Heart left ventricle (tissue), 16 donors: ENCODE measurements at regions not wholly inside any gene's neighbourhood (a gene's known extent, or its start where the extent isn't known, plus 50 kb on each side); places are given as distances from the start of the nearest gene placed in this dataset.

Experiments used
- ATAC-seq, 4 donors: fragments of 200-7000 bp; cut with Tn5 transposase; one replicate each; pipeline ENCODE4 v1.9.1; 2020 to 2022; ENCODE audit warnings: moderate library complexity in 4 of 4, mild to moderate bottlenecking in 3 of 4, moderate number of reproducible peaks in 1 of 4
- DNase-seq, 5 donors: peaks; one replicate each; pipeline ENCODE4 v3.0.0-alpha.2; 2020
- H3K27ac ChIP-seq, 12 donors: fragments of 200-600 bp; sonication (generic) in 4 of 12; one replicate each; pipeline versions ENCODE4 v1.5.0 to v1.8.0; 2016 to 2022; ENCODE audit warnings: mild to moderate bottlenecking in 2 of 12
- H3K27me3 ChIP-seq, 9 donors: fragments of 200-600 bp; sonication (generic) in 2 of 9; one replicate each; pipeline versions ENCODE4 v1.5.1 to v1.8.0; 2016 to 2022; ENCODE audit warnings: mild to moderate bottlenecking in 3 of 9
- H3K36me3 ChIP-seq, 9 donors: fragments of 200-600 bp; sonication (generic) in 2 of 9; one replicate each; pipeline versions ENCODE4 v1.5.0 to v1.8.0; 2018 to 2022; ENCODE audit warnings: mild to moderate bottlenecking in 2 of 9
- H3K4me1 ChIP-seq, 12 donors: fragments of 200-600 bp; sonication (generic) in 4 of 12; one replicate each; pipeline versions ENCODE4 v1.5.0 to v1.8.0; 2016 to 2022; ENCODE audit warnings: mild to moderate bottlenecking in 3 of 12
- H3K4me3 ChIP-seq, 12 donors: fragments of 200-600 bp; sonication (generic) in 4 of 12; one replicate each; pipeline versions ENCODE4 v1.5.0 to v1.8.0; 2017 to 2022; ENCODE audit warnings: mild to moderate bottlenecking in 9 of 12, moderate library complexity in 4 of 12
- H3K9me3 ChIP-seq, 12 donors: fragments of 200-600 bp; sonication (generic) in 4 of 12; one replicate each; pipeline versions ENCODE4 v1.5.0 to v1.8.0; 2016 to 2022; ENCODE audit warnings: mild to moderate bottlenecking in 1 of 12
- CTCF ChIP-seq, 12 donors: fragments of 200-600 bp; sonication (generic) in 4 of 12; IDR thresholded peaks; one replicate each; pipeline versions ENCODE4 v1.5.0 to v1.8.0; 2018 to 2022; ENCODE audit warnings: antibody characterized with exemption in 12 of 12, mild to moderate bottlenecking in 5 of 12
- POLR2A ChIP-seq, 2 donors: fragments of 450-650 bp; IDR thresholded peaks; one replicate each; pipeline ENCODE4 v1.6.1; 2017; ENCODE audit warnings: antibody characterized with exemption in 2 of 2, mild to moderate bottlenecking in 2 of 2, moderate library complexity in 2 of 2
- WGBS, 4 donors: extraction: QIAGEN DNeasy Blood & Tissue Kit in 2 of 4; methylation state at CpG; one replicate each; pipeline versions ENCODE4 v1.1.5 to v1.1.7; 2013 to 2018; 5-methylcytosine and 5-hydroxymethylcytosine counted together
- intact Hi-C, 10 donors: fragments of 100-400 bp; cut with DNase I; formaldehyde crosslinking; loops; one replicate each; pipeline versions ENCODE4 v1.11.1 to v1.14.2; 2022
- donor health status: ischemic (EF 13 %, LVEDD 7.1; RV severe dilation, severe dysfunction).
- donor health status: healthy with polysubstance abuse.
- donor health status: DM: no; HTN: yes; CAD: no.
- donor health status: DM: no; HTN: no; CAD: no.
- donor health status: ischemic (EF 25% LVEDD 6.9; RV normal size, moderate dysfunction).
- donor health status: ischemic (EF 25% LVEDD 5.7; RV mildly dilated, moderate dysfunction).
- donor health status: healthy.
- donor health status: DM: yes; HTN: yes; CAD: no.
- donor health status: ischemic (EF 35%, LVEDD 5.7; RV mildly dilated, moderate dysfunction).
- donor health status: nonischemic (EF 11% LVEDD 7.7; RV severe dilation, severe dysfunction).
- donor health status: DM: yes; HTN: yes; CAD: no.
- donor health status: PGD.
- donor health status: ischemic (EF 29% LVEDD 5.4; RV normal size, mild dysfunction).
- donor health status: nonischemic (EF 23%, LVEDD 6.1; RV moderate dilation, normal function).

- DNase-seq (no peak), ATAC-seq (no peak)
- no peak overlapping the region for H3K27ac ChIP-seq
- 7 to 20% (median 15%) methylated on average over 3 of the region's 3 CpGs for WGBS, 4 donors
- H3K36me3 ChIP-seq, result no peaks in the 10 kb centered on the region
- TF ChIP-seq POLR2A (IDR thresholded peaks at IDR 0.05) (no peak), CTCF (IDR thresholded peaks at IDR 0.05) (no peak)
- no peaks in the 10 kb centered on the region for H3K4me1 ChIP-seq
- no peak overlapping the region for H3K4me3 ChIP-seq
- H3K27me3 ChIP-seq, result no peaks in the 10 kb centered on the region
- intact Hi-C loops, result no loop called here
- H3K9me3 ChIP-seq, result no peaks in the 10 kb centered on the region
Measured at GRCh38 chr16:75899163-75899562, 172.9 kb upstream of the CPHXL start.

- intact Hi-C loops, result no loop called here
- no peak overlapping the region for H3K4me3 ChIP-seq
- DNase-seq (no peak), ATAC-seq (no peak)
- TF ChIP-seq CTCF (IDR thresholded peaks at IDR 0.05) (no peak), POLR2A (IDR thresholded peaks at IDR 0.05) (no peak)
- no peaks in the 10 kb centered on the region for H3K36me3 ChIP-seq
- H3K9me3 ChIP-seq, result no peaks in the 10 kb centered on the region
- H3K27me3 ChIP-seq, result no peaks in the 10 kb centered on the region
- WGBS, 4 donors, result 67 to 74% (median 71%) methylated on average over 10 of the region's 10 CpGs
- no peak overlapping the region for H3K27ac ChIP-seq
- H3K4me1 ChIP-seq, result no peaks in the 10 kb centered on the region
Measured at GRCh38 chr16:75908331-75909117, 182.2 kb upstream of the CPHXL start.

GRCh38 chr16:75909746-75910145 lies 183.5 kb upstream of the CPHXL start:
- Histone ChIP-seq H3K27me3 (no peaks in the 10 kb centered on the region), H3K9me3 (no peaks in the 10 kb centered on the region), H3K27ac (no peak overlapping the region), H3K4me1 (no peaks in the 10 kb centered on the region), H3K4me3 (no peak overlapping the region), H3K36me3 (no peaks in the 10 kb centered on the region)
- ATAC-seq (no peak), DNase-seq (no peak)
- TF ChIP-seq POLR2A (IDR thresholded peaks at IDR 0.05) (no peak), CTCF (IDR thresholded peaks at IDR 0.05) (no peak)
- intact Hi-C loops, result no loop called here
- WGBS, 4 donors, result 61 to 76% (median 68%) methylated on average over 2 of the region's 2 CpGs

GRCh38 chr16:75911896-75912295 lies 185.6 kb upstream of the CPHXL start:
- 78 to 89% (median 85%) methylated on average over 3 of the region's 3 CpGs for WGBS, 4 donors

More at GRCh38 chr16:75911896-75912295, 185.6 kb upstream of the CPHXL start:
- Histone ChIP-seq H3K9me3 (no peaks in the 10 kb centered on the region), H3K4me1 (no peaks in the 10 kb centered on the region), H3K4me3 (no peak overlapping the region), H3K27me3 (no peaks in the 10 kb centered on the region), H3K27ac (no peak overlapping the region), H3K36me3 (no peaks in the 10 kb centered on the region)
- DNase-seq, result no peak
- TF ChIP-seq POLR2A (IDR thresholded peaks at IDR 0.05) (no peak), CTCF (IDR thresholded peaks at IDR 0.05) (no peak)
- ATAC-seq, result no peak
- intact Hi-C loops, result no loop called here
